GM19438 (cell line): ENCODE measurements at regions not wholly inside any gene's neighbourhood (a gene's known extent, or its start where the extent isn't known, plus 50 kb on each side); places are given as distances from the start of the nearest gene placed in this dataset.

ENCODE experiments used
- ATAC-seq: cut with Tn5 transposase; IDR thresholded peaks from one replicate; pipeline ENCODE4 v1.9.1; 2021; ENCODE audit warnings: low read depth; ENCODE audit not compliant: unreplicated experiment

GRCh38 chr5:9863486-9863885 lies 233.3 kb upstream of the TAS2R1 start:
- ATAC-seq, result no peak

- no peak for ATAC-seq
Measured at GRCh38 chr5:9861666-9862256, 231.6 kb upstream of the TAS2R1 start.

- ATAC-seq, result no peak
Measured at GRCh38 chr5:9859808-9860207, 229.7 kb upstream of the TAS2R1 start.

GRCh38 chr5:9858043-9858442 lies 227.9 kb upstream of the TAS2R1 start:
- ATAC-seq, result no peak

- no peak for ATAC-seq
Measured at GRCh38 chr5:9853309-9853708, 223.2 kb upstream of the TAS2R1 start.

GRCh38 chr5:9852671-9853070 lies 222.5 kb upstream of the TAS2R1 start:
- no peak for ATAC-seq

GRCh38 chr5:9851458-9851857 lies 221.3 kb upstream of the TAS2R1 start:
- no peak for ATAC-seq

- ATAC-seq, result no peak
Measured at GRCh38 chr5:9850456-9850855, 220.3 kb upstream of the TAS2R1 start.

- no peak for ATAC-seq
Measured at GRCh38 chr5:9847631-9848030, 217.5 kb upstream of the TAS2R1 start.

- ATAC-seq, result no peak
Measured at GRCh38 chr5:9845185-9845584, 215.0 kb upstream of the TAS2R1 start.

GRCh38 chr5:9841516-9842170 lies 211.5 kb upstream of the TAS2R1 start:
- no peak for ATAC-seq

- ATAC-seq, result no peak
Measured at GRCh38 chr5:9838916-9839315, 208.8 kb upstream of the TAS2R1 start.

GRCh38 chr5:9834871-9835770 lies 205.0 kb upstream of the TAS2R1 start:
- ATAC-seq, result no peak

GRCh38 chr5:9833871-9834270 lies 203.7 kb upstream of the TAS2R1 start:
- no peak for ATAC-seq

GRCh38 chr5:9832921-9833320 lies 202.8 kb upstream of the TAS2R1 start:
- no peak for ATAC-seq

- no peak for ATAC-seq
Measured at GRCh38 chr5:9831823-9832222, 201.7 kb upstream of the TAS2R1 start.

GRCh38 chr5:9830184-9830583 lies 200.0 kb upstream of the TAS2R1 start:
- ATAC-seq, result no peak

- ATAC-seq, result no peak
Measured at GRCh38 chr5:9829621-9830020, 199.5 kb upstream of the TAS2R1 start.

GRCh38 chr5:9820691-9821449 lies 190.7 kb upstream of the TAS2R1 start:
- no peak for ATAC-seq

GRCh38 chr5:9818340-9818845 lies 188.2 kb upstream of the TAS2R1 start:
- no peak for ATAC-seq

- no peak for ATAC-seq
Measured at GRCh38 chr5:9817819-9818218, 187.7 kb upstream of the TAS2R1 start.
